Psoas muscle (tissue), 7 donors: ENCODE measurements at regions not wholly inside any gene's neighbourhood (a gene's known extent, or its start where the extent isn't known, plus 50 kb on each side); places are given as distances from the start of the nearest gene placed in this dataset.

Experiments used
- ATAC-seq, 4 donors: fragments of 200-7000 bp; cut with Tn5 transposase; one replicate each; pipeline ENCODE4 v1.9.1; 2020; ENCODE audit warnings: moderate library complexity in 3 of 4, mild to moderate bottlenecking in 2 of 4
- DNase-seq, 2 donors: peaks; one replicate each; pipeline ENCODE4 v3.0.0-alpha.2; 2020
- H3K27ac ChIP-seq: fragments of 200-600 bp; one replicate; pipeline ENCODE4 v1.8.0; 2022
- H3K27me3 ChIP-seq, 3 donors: fragments of 200-600 bp in 1 of 3; one replicate each; pipeline versions ENCODE4 v1.6.1 to v1.8.0; 2013 to 2022; ENCODE audit warnings: low read length in 2 of 3, mild to moderate bottlenecking in 2 of 3, moderate library complexity in 1 of 3; ENCODE audit not compliant: insufficient read depth in 3 of 3
- H3K36me3 ChIP-seq, 2 donors: fragments of 200-600 bp in 1 of 2; one replicate each; pipeline versions ENCODE4 v1.6.1 to v1.8.0; 2013 to 2022; ENCODE audit warnings: low read depth in 1 of 2, mild to moderate bottlenecking in 1 of 2, moderate library complexity in 1 of 2; ENCODE audit not compliant: insufficient read depth in 1 of 2
- H3K4me1 ChIP-seq: fragments of 200-600 bp; one replicate; pipeline ENCODE4 v1.8.0; 2022
- H3K4me3 ChIP-seq: fragments of 200-600 bp; one replicate; pipeline ENCODE4 v1.8.0; 2022; ENCODE audit warnings: mild to moderate bottlenecking
- H3K9me3 ChIP-seq: fragments of 200-600 bp; one replicate; pipeline ENCODE4 v1.8.0; 2022
- WGBS, 3 donors: extraction: QIAGEN DNeasy Blood & Tissue Kit; methylation state at CpG; one replicate each; pipeline versions ENCODE4 v1.1.6 to v1.1.7; 2013; 5-methylcytosine and 5-hydroxymethylcytosine counted together
- intact Hi-C, 2 donors: fragments of 100-400 bp; cut with DNase I; formaldehyde crosslinking; loops; one replicate each; pipeline versions ENCODE4 v1.11.0 to v1.14.2; 2022
- TF ChIP-seq, protein P1 (sequence below): fragments of 200-600 bp; IDR thresholded peaks from one replicate; pipeline ENCODE4 v1.8.0; 2022; ENCODE audit warnings: antibody characterized with exemption
- donor health status: healthy with polysubstance abuse.
- donor health status: DM: no; HTN: no; CAD: no; lungs with moderate emphysema.
- donor health status: Bipolar disorder and iron deficiency.
- donor health status: healthy.
- donor health status: DM: yes; HTN: yes; CAD: no.
- donor health status: DM: no; HTN: no; CAD: no.
- donor health status: DM: yes; HTN: yes; CAD: no.

- ATAC-seq = no peak
- WGBS, 3 donors = 21 to 45% (median 31%) methylated on average over 1 of the region's 1 CpG
Measured at GRCh38 chr10:93222211-93222754, 148.6 kb downstream of the CYP26A1 start.

GRCh38 chr10:93222876-93223275 is 149.2 kb downstream of the CYP26A1 start:
- Histone ChIP-seq H3K27me3 (peaks cover 0 to 2% (median 0%) of the 10 kb centered on the region in 3 donors), H3K27ac (no peak overlapping the region), H3K4me1 (no peaks in the 10 kb centered on the region), H3K36me3 (no peaks in the 10 kb centered on the region), H3K9me3 (peaks cover 4% of the 10 kb centered on the region), H3K4me3 (no peak overlapping the region)
- DNase-seq (no peak), ATAC-seq (no peak)
- intact Hi-C loops = no loop called here
- TF ChIP-seq, protein P1, sequence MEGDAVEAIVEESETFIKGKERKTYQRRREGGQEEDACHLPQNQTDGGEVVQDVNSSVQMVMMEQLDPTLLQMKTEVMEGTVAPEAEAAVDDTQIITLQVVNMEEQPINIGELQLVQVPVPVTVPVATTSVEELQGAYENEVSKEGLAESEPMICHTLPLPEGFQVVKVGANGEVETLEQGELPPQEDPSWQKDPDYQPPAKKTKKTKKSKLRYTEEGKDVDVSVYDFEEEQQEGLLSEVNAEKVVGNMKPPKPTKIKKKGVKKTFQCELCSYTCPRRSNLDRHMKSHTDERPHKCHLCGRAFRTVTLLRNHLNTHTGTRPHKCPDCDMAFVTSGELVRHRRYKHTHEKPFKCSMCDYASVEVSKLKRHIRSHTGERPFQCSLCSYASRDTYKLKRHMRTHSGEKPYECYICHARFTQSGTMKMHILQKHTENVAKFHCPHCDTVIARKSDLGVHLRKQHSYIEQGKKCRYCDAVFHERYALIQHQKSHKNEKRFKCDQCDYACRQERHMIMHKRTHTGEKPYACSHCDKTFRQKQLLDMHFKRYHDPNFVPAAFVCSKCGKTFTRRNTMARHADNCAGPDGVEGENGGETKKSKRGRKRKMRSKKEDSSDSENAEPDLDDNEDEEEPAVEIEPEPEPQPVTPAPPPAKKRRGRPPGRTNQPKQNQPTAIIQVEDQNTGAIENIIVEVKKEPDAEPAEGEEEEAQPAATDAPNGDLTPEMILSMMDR = no peak

More at GRCh38 chr10:93222211-93222754, 148.6 kb downstream of the CYP26A1 start:
- Histone ChIP-seq H3K36me3 (no peaks in the 10 kb centered on the region), H3K27ac (no peak overlapping the region), H3K27me3 (peaks cover 0 to 2% (median 0%) of the 10 kb centered on the region in 3 donors), H3K4me3 (no peak overlapping the region), H3K9me3 (peaks cover 4% of the 10 kb centered on the region), H3K4me1 (no peaks in the 10 kb centered on the region)
- no peak for DNase-seq
- TF ChIP-seq, protein P1 = no peak
- intact Hi-C loops = no loop called here

GRCh38 chr10:93223336-93223735 is 149.6 kb downstream of the CYP26A1 start:
- Histone ChIP-seq H3K27ac (no peak overlapping the region), H3K4me1 (no peaks in the 10 kb centered on the region), H3K27me3 (peaks cover 0 to 2% (median 0%) of the 10 kb centered on the region in 3 donors), H3K9me3 (peaks cover 4% of the 10 kb centered on the region), H3K4me3 (no peak overlapping the region), H3K36me3 (no peaks in the 10 kb centered on the region)
- intact Hi-C loops = no loop called here
- ATAC-seq (no peak), DNase-seq (no peak)
- TF ChIP-seq, protein P1 = no peak
- WGBS, 3 donors = 95 to 96% (median 96%) methylated on average over 3 of the region's 3 CpGs

DNA sequence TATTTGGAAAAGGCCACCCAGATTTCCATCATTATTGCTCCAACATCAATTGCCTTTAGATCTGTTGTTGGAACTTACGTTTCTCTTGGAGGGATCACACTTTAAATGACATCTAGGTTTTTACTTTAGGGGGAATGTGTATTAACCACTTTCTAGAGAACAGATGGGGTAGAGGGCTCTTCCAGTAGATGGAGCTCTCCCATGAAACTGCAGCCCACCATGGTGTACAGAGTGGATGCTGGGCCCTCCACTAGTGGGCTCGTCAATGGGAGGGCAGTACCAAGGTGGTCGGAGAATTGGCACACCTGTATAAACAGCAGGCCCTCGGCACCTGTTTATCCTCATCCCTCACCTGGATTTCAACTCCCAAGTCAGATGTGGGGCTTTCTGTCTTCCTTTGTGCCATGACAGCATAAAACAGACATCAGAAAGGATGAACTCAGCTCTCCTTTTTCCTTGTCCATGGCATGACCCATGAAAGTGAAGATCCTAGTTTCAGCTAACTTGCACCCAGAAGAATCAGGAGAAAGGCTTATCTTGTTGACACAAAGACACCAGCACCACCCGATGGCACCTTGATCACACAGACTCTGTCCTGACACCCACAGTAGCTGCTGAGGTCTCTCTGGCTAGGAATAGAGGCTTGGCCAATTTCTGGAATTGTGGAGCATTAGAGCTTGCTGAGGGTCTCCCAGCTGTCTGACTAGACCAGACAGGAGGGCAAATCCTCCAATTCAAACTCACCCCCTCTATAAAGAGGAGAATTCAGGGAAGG is 150.5 kb downstream of the CYP26A1 start:
- 90 to 92% (median 92%) methylated on average over 5 of the region's 5 CpGs for WGBS, 3 donors
- H3K36me3 ChIP-seq = no peaks in the 10 kb centered on the region
- H3K27ac ChIP-seq = no peak overlapping the region
- no peak overlapping the region for H3K4me3 ChIP-seq
- no peaks in the 10 kb centered on the region for H3K4me1 ChIP-seq
- peaks cover 4% of the 10 kb centered on the region for H3K9me3 ChIP-seq
- intact Hi-C loops = no loop called here
- no peak for DNase-seq
- TF ChIP-seq, protein P1 = no peak
- ATAC-seq = no peak
- peaks cover 0 to 2% (median 0%) of the 10 kb centered on the region in 3 donors for H3K27me3 ChIP-seq
